ENCODE measurements at regions not wholly inside any gene's neighbourhood (a gene's known extent, or its start where the extent isn't known, plus 50 kb on each side); places are given as distances from the start of the nearest gene placed in this dataset.

- DNase-seq: no peak
Observed at GRCh38 chr7:145916776-145917175, 199.8 kb upstream of the CNTNAP2 start.

- no peak for DNase-seq
Observed at GRCh38 chr7:145915679-145916078, 200.9 kb upstream of the CNTNAP2 start.

GRCh38 chr7:145909991-145910513, 206.5 kb upstream of the CNTNAP2 start:
- DNase-seq: no peak

- DNase-seq: no peak
Observed at GRCh38 chr7:145903658-145904057, 212.9 kb upstream of the CNTNAP2 start.

- DNase-seq: peak; percentile 8
Observed at GRCh38 chr7:145902123-145902522, 214.5 kb upstream of the CNTNAP2 start.

GRCh38 chr7:145899938-145900337, 216.7 kb upstream of the CNTNAP2 start:
- no peak for DNase-seq

- DNase-seq: no peak
Observed at GRCh38 chr7:145893925-145894535, 222.6 kb upstream of the CNTNAP2 start.

- DNase-seq: peak; percentile 68
Observed at GRCh38 chr7:145884716-145885514, 231.7 kb upstream of the CNTNAP2 start.

GRCh38 chr7:145876376-145876775, 240.2 kb upstream of the CNTNAP2 start:
- no peak for DNase-seq

- no peak for DNase-seq
Observed at GRCh38 chr7:145875267-145875666, 241.3 kb upstream of the CNTNAP2 start.

GRCh38 chr7:145868935-145869334, 247.7 kb upstream of the CNTNAP2 start:
- no peak for DNase-seq

- no peak for DNase-seq
Observed at GRCh38 chr7:145862212-145862611, 254.4 kb upstream of the CNTNAP2 start.

- DNase-seq: no peak
Observed at GRCh38 chr7:145860809-145861208, 255.8 kb upstream of the CNTNAP2 start.

- DNase-seq: no peak
Observed at GRCh38 chr7:145850636-145851035, 266.0 kb upstream of the CNTNAP2 start.

- peak; percentile 72 for DNase-seq
Observed at GRCh38 chr7:145848691-145849090, 267.9 kb upstream of the CNTNAP2 start.

- peak; percentile 35 for DNase-seq
Observed at GRCh38 chr7:145845345-145845744, 271.3 kb upstream of the CNTNAP2 start.

GRCh38 chr7:145839814-145840213, 276.8 kb upstream of the CNTNAP2 start:
- DNase-seq: no peak

GRCh38 chr7:145831616-145832206, 284.9 kb upstream of the CNTNAP2 start:
- no peak for DNase-seq

GRCh38 chr7:145817687-145818086, 298.9 kb upstream of the CNTNAP2 start:
- no peak for DNase-seq

GRCh38 chr7:145812218-145812617, 304.4 kb upstream of the CNTNAP2 start:
- DNase-seq: no peak

GRCh38 chr7:145805496-145805895, 311.1 kb upstream of the CNTNAP2 start:
- peak; percentile 9 for DNase-seq

- DNase-seq: no peak
Observed at GRCh38 chr7:145797507-145797906, 319.1 kb upstream of the CNTNAP2 start.

- DNase-seq: no peak
Observed at GRCh38 chr7:145795132-145795531, 321.5 kb upstream of the CNTNAP2 start.

All from NCI-H69 (cell line).